GM11168 (cell line): ENCODE measurements at regions not wholly inside any gene's neighbourhood (a gene's known extent, or its start where the extent isn't known, plus 50 kb on each side); places are given as distances from the start of the nearest gene placed in this dataset.

Experiments
- in situ Hi-C: fragments of 300-500 bp; cut with MboI; formaldehyde crosslinking; loops from one replicate; pipeline ENCODE4 v1.12.0; 2022; ENCODE audit warnings: low sequenced_read_pairs; ENCODE audit not compliant: unreplicated experiment

- in situ Hi-C loops = no loop called here
Measured at GRCh38 chr13:33757713-33758112, 60.2 kb upstream of the RFC3 start.

- in situ Hi-C loops = no loop called here
Measured at GRCh38 chr13:33758113-33758512, 59.8 kb upstream of the RFC3 start.

GRCh38 chr13:33761740-33762139 is 56.2 kb upstream of the RFC3 start:
- in situ Hi-C loops = no loop called here

DNA sequence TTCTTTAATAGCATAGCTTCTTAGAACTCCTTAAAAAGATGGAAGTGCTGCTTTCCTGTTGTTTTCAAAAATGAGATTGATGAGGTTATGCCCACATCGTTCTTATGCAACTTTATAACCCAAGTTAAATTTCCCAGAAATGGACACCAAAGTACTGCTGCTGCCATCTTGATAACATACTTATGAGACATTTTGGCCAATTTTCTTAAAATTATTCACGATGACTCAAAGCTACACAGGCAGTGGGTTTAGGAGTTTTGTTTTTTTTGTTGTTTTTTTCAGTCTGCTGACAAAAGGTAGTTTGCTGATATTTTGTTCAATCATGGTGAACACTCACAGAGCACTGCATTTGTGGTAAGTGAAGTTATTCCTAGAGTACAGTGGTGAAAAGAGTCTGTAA is 54.9 kb upstream of the RFC3 start:
- in situ Hi-C loops = no loop called here

GRCh38 chr13:33764716-33765115 is 53.2 kb upstream of the RFC3 start:
- in situ Hi-C loops = no loop called here

GRCh38 chr13:33766329-33767123 is 51.4 kb upstream of the RFC3 start:
- in situ Hi-C loops = no loop called here

DNA sequence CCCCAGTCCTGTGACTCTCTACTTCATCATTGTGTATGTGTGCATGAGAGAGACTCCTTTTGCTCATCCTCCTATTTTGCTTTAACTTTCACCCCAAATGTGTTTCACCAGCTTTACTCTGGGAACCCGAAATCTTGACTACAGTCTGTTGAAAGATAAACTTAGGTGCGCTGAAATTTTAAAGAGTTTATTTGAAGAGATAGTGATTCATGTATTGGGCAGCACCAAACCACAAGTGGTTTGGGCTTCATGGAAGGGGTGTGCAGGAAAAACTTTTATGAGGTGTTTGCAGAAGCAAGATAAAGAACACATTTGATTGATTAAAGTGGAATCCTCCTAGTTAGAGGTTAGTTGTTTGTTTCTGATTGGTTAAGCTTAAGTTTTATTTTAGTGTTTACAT is 50.8 kb upstream of the RFC3 start:
- in situ Hi-C loops = no loop called here
